GM10248 (cell line): ENCODE measurements at regions not wholly inside any gene's neighbourhood (a gene's known extent, or its start where the extent isn't known, plus 50 kb on each side); places are given as distances from the start of the nearest gene placed in this dataset.

ENCODE experiments used
- CTCF ChIA-PET: fragments of 300-600 bp; sonication (Branson Sonifier 250); formaldehyde crosslinking; extraction: SDS; loops from one replicate; lab custom pipeline; 2021; ENCODE audit warnings: antibody characterized with exemption; lab: Yijun Ruan, JAX
- POLR2A ChIA-PET: fragments of 350-650 bp; sonication (Branson Sonifier 250); formaldehyde crosslinking; extraction: SDS; loops from one replicate; lab custom pipeline; 2020; ENCODE audit warnings: antibody characterized with exemption; lab: Yijun Ruan, JAX
- DNase-seq: peaks from one replicate; pipeline ENCODE4 v3.0.0; 2012; ENCODE audit errors: extremely low spot score
- CTCF ChIP-seq: IDR thresholded peaks from 2 replicates; pipeline ENCODE4 v1.5.1; 2012; ENCODE audit warnings: mild to moderate bottlenecking, low read depth; ENCODE audit errors: extremely low read depth, missing control alignments, control extremely low read depth

DNA sequence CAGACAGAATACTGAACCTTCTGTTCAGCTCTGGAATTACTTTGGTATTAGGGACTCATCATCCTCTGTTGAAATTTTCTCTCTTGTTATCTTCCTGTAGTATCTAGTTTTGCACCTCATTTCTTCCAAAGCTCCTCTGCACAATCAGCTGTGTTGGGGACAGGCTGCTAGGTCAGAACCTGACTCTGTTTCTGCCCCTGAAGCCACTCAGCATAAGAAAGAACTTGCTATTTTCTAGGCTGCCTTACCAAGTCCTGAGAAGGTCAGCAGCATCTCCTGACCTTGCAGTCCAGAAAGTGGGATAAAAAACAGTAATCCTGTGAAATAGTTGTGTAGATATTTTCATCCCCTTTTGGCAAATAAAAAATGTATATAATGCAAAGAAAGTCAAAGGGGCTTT is 862.6 kb downstream of the SORCS3 start:
- no peak for TF ChIP-seq CTCF
- ChIA-PET CTCF (no interaction called here), POLR2A (no interaction called here)

GRCh38 chr10:105502058-105502457 is 861.0 kb downstream of the SORCS3 start:
- ChIA-PET CTCF (no interaction called here), POLR2A (no interaction called here)
- TF ChIP-seq CTCF: no peak
- DNase-seq: no peak

More for the DNA sequence above, 862.6 kb downstream of the SORCS3 start:
- no peak for DNase-seq

GRCh38 chr10:105494944-105495343 is 853.9 kb downstream of the SORCS3 start:
- POLR2A ChIA-PET: no interaction called here
- CTCF ChIA-PET: no interaction called here
- TF ChIP-seq CTCF: no peak
- no peak for DNase-seq

DNA sequence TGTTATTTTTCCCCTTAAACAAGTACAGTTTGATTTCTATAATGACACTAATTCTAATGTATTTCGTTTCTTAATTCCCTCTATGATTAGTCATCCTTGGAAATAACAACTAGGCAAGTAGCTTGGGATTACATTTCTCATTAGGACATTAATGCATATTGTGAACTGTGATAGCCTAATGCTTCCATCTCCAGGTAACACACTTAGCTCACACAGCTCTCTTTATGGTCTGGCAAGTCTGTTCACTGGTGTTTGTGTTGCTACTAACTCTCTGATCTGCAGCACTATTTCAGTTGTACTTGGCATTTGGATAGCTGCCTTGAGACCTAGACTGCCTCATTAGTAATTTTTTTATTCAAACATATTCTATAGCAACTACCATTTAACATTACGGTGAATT is 853.2 kb downstream of the SORCS3 start:
- POLR2A ChIA-PET: no interaction called here
- DNase-seq: no peak
- CTCF ChIA-PET: no interaction called here
- TF ChIP-seq CTCF: no peak

DNA sequence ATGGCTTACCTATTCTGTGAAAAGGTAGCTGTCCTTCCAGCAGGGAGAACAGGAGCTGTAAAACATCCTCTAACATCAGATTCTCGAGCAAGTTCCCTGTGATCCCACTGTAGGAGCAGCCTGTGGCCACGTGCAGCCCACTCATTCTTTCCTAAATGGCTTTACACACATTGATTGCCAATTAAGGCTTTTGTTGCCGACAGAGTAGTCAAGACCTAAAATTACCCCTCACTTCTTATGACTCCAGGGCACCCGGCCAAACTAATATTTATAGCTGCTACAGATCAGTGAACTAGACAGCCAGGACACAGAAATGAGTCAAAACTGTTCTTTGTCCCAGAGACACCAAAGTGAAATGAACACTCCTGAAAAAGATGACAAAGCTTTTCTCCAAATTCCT is 832.1 kb downstream of the SORCS3 start:
- TF ChIP-seq CTCF: no peak
- ChIA-PET CTCF (no interaction called here), POLR2A (no interaction called here)
- no peak for DNase-seq

GRCh38 chr10:105468759-105469158 is 827.7 kb downstream of the SORCS3 start:
- ChIA-PET POLR2A (no interaction called here), CTCF (no interaction called here)
- TF ChIP-seq CTCF: no peak
- DNase-seq: no peak

GRCh38 chr10:105466521-105466920 is 825.4 kb downstream of the SORCS3 start:
- CTCF ChIA-PET: no interaction called here
- no peak for DNase-seq
- POLR2A ChIA-PET: no interaction called here
- TF ChIP-seq CTCF: no peak
